ENCODE measurements at regions not wholly inside any gene's neighbourhood (a gene's known extent, or its start where the extent isn't known, plus 50 kb on each side); places are given as distances from the start of the nearest gene placed in this dataset.
"Not testable (repeated sequence)": the region's sequence is repeated elsewhere in the genome, so short reads cannot be mapped to it uniquely, and the experiment has no call there.

DNA sequence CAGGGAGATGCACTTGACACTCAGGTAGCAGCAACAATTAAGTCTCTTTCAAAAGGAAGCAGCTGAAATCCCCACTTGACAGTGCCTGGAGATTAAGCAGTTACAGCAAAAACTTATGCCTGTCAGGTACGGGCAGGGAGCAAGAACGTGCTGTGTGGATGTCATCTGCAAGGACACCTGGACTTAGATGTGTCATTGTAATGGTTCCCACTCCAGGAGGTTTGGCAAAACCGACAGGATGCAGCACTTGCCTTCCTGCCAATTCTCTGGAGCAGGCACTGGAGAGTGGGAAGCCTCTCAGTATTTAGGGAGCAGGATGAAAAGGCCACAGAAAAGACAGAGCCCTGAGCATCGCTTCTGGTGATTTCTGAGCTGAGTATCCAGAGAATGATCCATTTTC is 292.4 kb downstream of the PDCD6IP start:
- no peak overlapping the region for H3K27ac ChIP-seq (ENCODE audit: insufficient read depth, low read depth, low read length)
- intact Hi-C loops (cut with micrococcal nuclease) = no loop called here
- no peaks in the 10 kb centered on the region for H3K27me3 ChIP-seq (ENCODE audit: control insufficient read depth in 2 of 2, insufficient read depth in 2 of 2, low read length in 2 of 2)
- H3K79me2 ChIP-seq (ENCODE audit: control insufficient read depth, insufficient read depth, low read length) = no peaks in the 10 kb centered on the region
- no peak overlapping the region for H3K4me2 ChIP-seq (ENCODE audit: insufficient read depth, low read length)
- no peaks in the 10 kb centered on the region for H3K4me1 ChIP-seq (ENCODE audit: control insufficient read depth, extremely low read depth, insufficient read depth, low read length)
- TF ChIP-seq POLR2A (IDR thresholded peaks at IDR 0.05; ENCODE audit: low read depth, low read length) (no peak), POLR2AphosphoS5 (IDR thresholded peaks at IDR 0.05; ENCODE audit: insufficient read depth, low read depth, low read length) (no peak)
- no peaks in the 10 kb centered on the region for H3K36me3 ChIP-seq (ENCODE audit: control insufficient read depth in 2 of 2, extremely low read depth in 1 of 2, insufficient read depth in 2 of 2, low read length in 2 of 2)
- no peaks in the 10 kb centered on the region for H3K9me3 ChIP-seq (replicated peaks; ENCODE audit: control insufficient read depth, insufficient read depth, low read length)
- no peak overlapping the region for H3K9ac ChIP-seq (replicated peaks; ENCODE audit: extremely low read depth, insufficient read depth, low read length)
- CTCF ChIA-PET = no interaction called here
- H3K4me3 ChIP-seq (replicated peaks in 1 of 3; ENCODE audit: insufficient read depth in 1 of 3, low read depth in 1 of 3, low read length in 3 of 3) = no peak overlapping the region
- dilution Hi-C loops (cut with MboI; ENCODE audit: extremely low pct_ligation_motif_present, low sequenced_read_pairs) = no loop called here
- H4K20me1 ChIP-seq (replicated peaks; ENCODE audit: control insufficient read depth, extremely low read depth, insufficient read depth, low read length) = no peaks in the 10 kb centered on the region
- H3K9me1 ChIP-seq (replicated peaks; ENCODE audit: control insufficient read depth, extremely low read depth, insufficient read depth, low read length) = no peaks in the 10 kb centered on the region
- no peak overlapping the region for H2AFZ ChIP-seq (ENCODE audit: low read depth, low read length)
- POLR2A ChIA-PET = no interaction called here
- FAIRE-seq = no peak
- BruUV-seq (replicated peaks) = no TSS peak
- no peak for DNase-seq (ENCODE audit: low read depth, low spot score)

DNA sequence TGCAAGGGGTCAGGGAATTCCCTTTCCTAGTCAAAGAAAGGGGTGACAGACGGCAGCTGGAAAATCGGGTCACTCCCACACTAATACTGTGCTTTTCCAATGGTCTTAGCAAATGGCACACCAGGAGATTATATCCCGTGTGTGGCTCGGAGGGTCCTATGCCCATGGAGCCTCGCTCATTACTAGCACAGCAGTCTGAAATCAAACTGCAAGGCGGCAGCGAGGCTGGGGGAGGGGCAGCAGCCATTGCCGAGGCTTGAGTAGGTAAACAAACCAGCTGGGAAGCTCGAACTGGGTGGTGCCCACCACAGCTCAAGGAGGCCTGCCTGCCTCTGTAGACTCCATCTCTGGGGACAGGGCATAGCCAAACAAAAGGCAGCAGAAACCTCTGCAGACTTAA is 295.9 kb downstream of the PDCD6IP start:
- intact Hi-C loops (cut with micrococcal nuclease); DNase-seq (ENCODE audit: low read depth, low spot score); H3K9me1 ChIP-seq (replicated peaks; ENCODE audit: control insufficient read depth, extremely low read depth, insufficient read depth, low read length); H3K4me1 ChIP-seq (ENCODE audit: control insufficient read depth, extremely low read depth, insufficient read depth, low read length); H3K27ac ChIP-seq (ENCODE audit: insufficient read depth, low read depth, low read length); H3K4me2 ChIP-seq (ENCODE audit: insufficient read depth, low read length); H3K36me3 ChIP-seq (ENCODE audit: control insufficient read depth in 2 of 2, extremely low read depth in 1 of 2, insufficient read depth in 2 of 2, low read length in 2 of 2); H4K20me1 ChIP-seq (replicated peaks; ENCODE audit: control insufficient read depth, extremely low read depth, insufficient read depth, low read length); H3K79me2 ChIP-seq (ENCODE audit: control insufficient read depth, insufficient read depth, low read length); dilution Hi-C loops (cut with MboI; ENCODE audit: extremely low pct_ligation_motif_present, low sequenced_read_pairs); FAIRE-seq; CTCF ChIA-PET; H3K4me3 ChIP-seq (replicated peaks in 1 of 3; ENCODE audit: insufficient read depth in 1 of 3, low read depth in 1 of 3, low read length in 3 of 3); H3K27me3 ChIP-seq (ENCODE audit: control insufficient read depth in 2 of 2, insufficient read depth in 2 of 2, low read length in 2 of 2); H3K9me3 ChIP-seq (replicated peaks; ENCODE audit: control insufficient read depth, insufficient read depth, low read length); H3K9ac ChIP-seq (replicated peaks; ENCODE audit: extremely low read depth, insufficient read depth, low read length); BruUV-seq (replicated peaks); H2AFZ ChIP-seq (ENCODE audit: low read depth, low read length); POLR2A ChIA-PET: not testable (repeated sequence)

Data from endothelial cell of umbilical vein (primary cell).